K562 (cell line): ENCODE measurements at regions not wholly inside any gene's neighbourhood (a gene's known extent, or its start where the extent isn't known, plus 50 kb on each side); places are given as distances from the start of the nearest gene placed in this dataset.

Experiments
- ATAC-seq: fragments of 200-7000 bp; cut with Tn5 transposase; 3 replicates; pipeline ENCODE4 v1.9.1; 2020; ENCODE audit warnings: moderate library complexity
- BruUV-seq: library from RNA; stranded (reverse); fragments of 400-500 nt; replicated peaks from 2 replicates; lab custom pipeline; 2021; lab: Mats Ljungman, UMichigan
- CTCF ChIA-PET: fragments of 300-600 bp; formaldehyde crosslinking; extraction: SDS; loops from one replicate; lab custom pipeline; 2021; ENCODE audit warnings: low intra/inter-chr PET ratio; lab: Yijun Ruan, JAX
- POLR2A ChIA-PET: fragments of 300-600, 350-650 bp; sonication (Branson Sonifier 250); formaldehyde crosslinking; extraction: SDS; loops from one replicate; lab custom pipeline; 2021; ENCODE audit warnings: antibody characterized with exemption, inconsistent platforms; lab: Yijun Ruan, JAX
- DNase-seq, 4 experiments: peaks; one replicate each; pipeline versions ENCODE4 v3.0.0 to v3.0.0-alpha.2; 2011 to 2018; ENCODE audit warnings: low spot score in 3 of 4, mixed read lengths in 3 of 4; ENCODE audit errors: extremely low read depth in 1 of 4
- FAIRE-seq: peaks from 2 replicates; lab custom pipeline; 2011; peaks lifted over from hg19 to GRCh38; lab: Jason Lieb, UNC
- H2AFZ ChIP-seq: 2 replicates; pipeline ENCODE4 v1.6.0; 2011; ENCODE audit warnings: low read depth, low read length, control low read depth, inconsistent platforms
- H3K27ac ChIP-seq: fragments of 200-600 bp; 3 replicates; pipeline ENCODE4 v1.8.0; 2011; ENCODE audit warnings: low read depth, mild to moderate bottlenecking, control low read depth, inconsistent platforms, low read length, moderate library complexity, mixed read lengths; ENCODE audit errors: extremely low read depth
- H3K27me3 ChIP-seq, 2 experiments: fragments of 300-600 bp in 1 of 2; 2 replicates in 1 of 2; 3 replicates in 1 of 2; pipeline versions ENCODE4 v1.6.0 to v1.8.0; 2011; ENCODE audit warnings: inconsistent platforms in 2 of 2, low read length in 2 of 2, mild to moderate bottlenecking in 1 of 2, mixed read lengths in 1 of 2, moderate library complexity in 1 of 2; ENCODE audit not compliant: control insufficient read depth in 2 of 2, insufficient read depth in 2 of 2
- H3K36me3 ChIP-seq: fragments of 300-600 bp; 3 replicates; pipeline ENCODE4 v1.8.0; 2011; ENCODE audit warnings: mild to moderate bottlenecking, low read length, inconsistent platforms; ENCODE audit not compliant: control insufficient read depth, insufficient read depth
- H3K4me1 ChIP-seq, 2 experiments: fragments of 200-600 bp in 1 of 2; replicated peaks in 1 of 2; 2 replicates in 1 of 2; 3 replicates in 1 of 2; pipeline versions ENCODE4 v1.5.1 to v1.8.0; 2011; ENCODE audit warnings: inconsistent platforms in 2 of 2, low read length in 2 of 2, mild to moderate bottlenecking in 1 of 2, mixed read lengths in 1 of 2, moderate library complexity in 1 of 2; ENCODE audit not compliant: control insufficient read depth in 2 of 2, insufficient read depth in 2 of 2
- H3K4me2 ChIP-seq: 2 replicates; pipeline ENCODE4 v1.6.1; 2011; ENCODE audit warnings: low read length, control low read depth, inconsistent platforms, mixed read lengths; ENCODE audit not compliant: insufficient read depth
- H3K4me3 ChIP-seq: fragments of 200-600 bp; sonication (generic), shearing (Covaris generic); 2 replicates; pipeline ENCODE4 v1.5.1; 2016; ENCODE audit warnings: control low read depth, inconsistent platforms
- H3K79me2 ChIP-seq: fragments of 200-600 bp; 3 replicates; pipeline ENCODE4 v1.8.0; 2011; ENCODE audit warnings: low read length, inconsistent platforms; ENCODE audit not compliant: control insufficient read depth, insufficient read depth
- H3K9ac ChIP-seq, 2 experiments: 2 replicates each; pipeline versions ENCODE4 v1.6.0 to v1.6.1; 2011; ENCODE audit warnings: low read depth in 2 of 2, low read length in 2 of 2, control low read depth in 1 of 2, inconsistent platforms in 1 of 2, mild to moderate bottlenecking in 1 of 2, mixed read lengths in 1 of 2; ENCODE audit not compliant: insufficient read depth in 1 of 2
- H3K9me1 ChIP-seq: one replicate; pipeline ENCODE4 v1.6.0; 2011; ENCODE audit warnings: inconsistent platforms, mild to moderate bottlenecking, low read length, moderate library complexity; ENCODE audit not compliant: control insufficient read depth, insufficient read depth
- H3K9me3 ChIP-seq: replicated peaks from 2 replicates; pipeline ENCODE4 v1.5.1; 2011; ENCODE audit warnings: low read depth, low read length, inconsistent platforms; ENCODE audit not compliant: control insufficient read depth, insufficient read depth
- H4K20me1 ChIP-seq: replicated peaks from 2 replicates; pipeline ENCODE4 v1.6.1; 2011; ENCODE audit warnings: low read length, inconsistent platforms, mixed read lengths; ENCODE audit not compliant: control insufficient read depth, insufficient read depth
- BRD4 ChIP-seq: fragments of 200-600 bp; sonication (generic); IDR thresholded peaks from 2 replicates; pipeline ENCODE4 v1.6.1; 2017; ENCODE audit warnings: inconsistent platforms
- CHD1 ChIP-seq: fragments of 200-600 bp; sonication (generic); IDR thresholded peaks from one replicate; pipeline ENCODE4 v1.6.1; 2012; ENCODE audit warnings: mild to moderate bottlenecking, moderate library complexity, low read length, inconsistent platforms
- PHF20 ChIP-seq: fragments of 450-650 bp; IDR thresholded peaks from 2 replicates; pipeline ENCODE4 v1.6.1; 2018; ENCODE audit not compliant: partially characterized antibody
- SMAD3 ChIP-seq: fragments of 450-650 bp; formaldehyde crosslinking; conservative IDR thresholded peaks from 2 replicates; pipeline ENCODE4 v1.4.0; 2020; ENCODE audit warnings: mild to moderate bottlenecking
- SOX6 ChIP-seq: fragments of 450-650 bp; IDR thresholded peaks from 2 replicates; pipeline ENCODE4 v1.6.1; 2014; ENCODE audit warnings: mild to moderate bottlenecking
- TAF9B ChIP-seq: fragments of 450-650 bp; IDR thresholded peaks from 2 replicates; pipeline ENCODE4 v1.6.1; 2018; ENCODE audit warnings: mild to moderate bottlenecking; ENCODE audit not compliant: partially characterized antibody
- ZNF75A ChIP-seq: fragments of 450-650 bp; formaldehyde crosslinking; IDR thresholded peaks from 2 replicates; pipeline ENCODE4 v1.4.0; 2020; ENCODE audit warnings: mild to moderate bottlenecking
- WGBS: fragments of 100-300 bp; shearing (Covaris generic); methylation state at CpG from one replicate; pipeline ENCODE4 v1.1.6; 2016; ENCODE audit warnings: low coverage, mixed read lengths; ENCODE audit not compliant: insufficient coverage; ENCODE audit errors: missing lambda C conversion rate; 5-methylcytosine and 5-hydroxymethylcytosine counted together
- in situ Hi-C: fragments of 300-500 bp; cut with MboI; formaldehyde crosslinking; loops from 4 replicates; pipeline ENCODE4 v1.15.0; 2018; ENCODE audit warnings: inconsistent platforms, mixed read lengths
- intact Hi-C: fragments of 100-400 bp; cut with micrococcal nuclease; formaldehyde crosslinking; loops from 2 replicates; pipeline ENCODE4 v1.14.2; 2022
- TF ChIP-seq, protein P1 (sequence below): fragments of 250-450 bp; sonication (Bioruptor Pico); IDR thresholded peaks from 2 replicates; pipeline ENCODE4 v1.5.0; 2021; ENCODE audit warnings: mild to moderate bottlenecking, moderate library complexity

DNA sequence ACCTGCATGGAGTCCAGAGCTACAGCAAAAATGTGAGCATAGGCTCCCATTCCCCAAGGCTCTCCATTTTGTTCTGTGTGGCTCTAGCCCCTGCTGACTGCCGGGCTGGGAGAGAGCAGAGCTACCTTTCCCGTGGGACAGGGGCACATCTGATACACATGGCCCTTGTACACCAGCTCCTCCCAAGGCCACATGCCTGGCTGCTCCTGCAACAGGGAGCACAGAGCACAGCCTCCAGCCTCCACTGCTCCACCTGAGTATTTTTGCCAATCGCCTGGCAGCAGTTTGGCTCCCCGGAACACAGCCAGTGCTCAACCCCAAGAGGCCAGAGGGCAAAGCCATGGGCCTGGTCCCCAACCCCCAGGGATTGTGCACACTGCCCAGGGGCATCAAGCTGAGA, 146.5 kb downstream of the CHD1L start:
- FAIRE-seq: no peak

More for the DNA sequence above, 146.5 kb downstream of the CHD1L start:
- ChIA-PET CTCF (interaction anchor here (1.6 kb wide), 1 partner anchor 115 kb away, joined by 4 read pairs; no protein-coding TSS in a partner anchor), POLR2A (interaction anchor here (1.0 to 2.5 kb wide), 2 partner anchors 11 to 115 kb away, joined by 4 to 17 read pairs; no protein-coding TSS in a partner anchor)
- Histone ChIP-seq H3K79me2 (no peaks in the 10 kb centered on the region), H3K4me2 (no peak overlapping the region), H2AFZ (peak overlapping the region; percentile 77), H3K36me3 (no peaks in the 10 kb centered on the region), H3K27me3 (no peaks in the 10 kb centered on the region), H3K9ac (peak overlapping the region in 1 of 2 experiments; percentile 70; a peak in 2 of 4 replicates), H3K4me1 (peaks cover 0 to 9% of the 10 kb centered on the region in 2 experiments; a peak in 2 of 5 replicates), H4K20me1 (no peaks in the 10 kb centered on the region), H3K9me3 (no peaks in the 10 kb centered on the region), H3K27ac (no peak overlapping the region), H3K4me3 (no peak overlapping the region), H3K9me1 (no peaks in the 10 kb centered on the region)
- DNase-seq (no peak), ATAC-seq (peak; percentile 48; the same call in 2 of the 3 replicates)
- in situ Hi-C loops: loop anchor here (5.0 kb wide), 1 partner anchor 117 kb away; no protein-coding TSS in a partner anchor
- intact Hi-C loops: no loop called here
- WGBS: 18% methylated on average over 3 of the region's 4 CpGs
- BruUV-seq: no TSS peak
- TF ChIP-seq BRD4 (no peak), SMAD3 (CRISPR knock-in tag) (no peak), PHF20 (no peak), ZNF75A (CRISPR knock-in tag) (no peak), TAF9B (no peak), CHD1 (no peak), SOX6 (no peak)
- TF ChIP-seq, protein P1, sequence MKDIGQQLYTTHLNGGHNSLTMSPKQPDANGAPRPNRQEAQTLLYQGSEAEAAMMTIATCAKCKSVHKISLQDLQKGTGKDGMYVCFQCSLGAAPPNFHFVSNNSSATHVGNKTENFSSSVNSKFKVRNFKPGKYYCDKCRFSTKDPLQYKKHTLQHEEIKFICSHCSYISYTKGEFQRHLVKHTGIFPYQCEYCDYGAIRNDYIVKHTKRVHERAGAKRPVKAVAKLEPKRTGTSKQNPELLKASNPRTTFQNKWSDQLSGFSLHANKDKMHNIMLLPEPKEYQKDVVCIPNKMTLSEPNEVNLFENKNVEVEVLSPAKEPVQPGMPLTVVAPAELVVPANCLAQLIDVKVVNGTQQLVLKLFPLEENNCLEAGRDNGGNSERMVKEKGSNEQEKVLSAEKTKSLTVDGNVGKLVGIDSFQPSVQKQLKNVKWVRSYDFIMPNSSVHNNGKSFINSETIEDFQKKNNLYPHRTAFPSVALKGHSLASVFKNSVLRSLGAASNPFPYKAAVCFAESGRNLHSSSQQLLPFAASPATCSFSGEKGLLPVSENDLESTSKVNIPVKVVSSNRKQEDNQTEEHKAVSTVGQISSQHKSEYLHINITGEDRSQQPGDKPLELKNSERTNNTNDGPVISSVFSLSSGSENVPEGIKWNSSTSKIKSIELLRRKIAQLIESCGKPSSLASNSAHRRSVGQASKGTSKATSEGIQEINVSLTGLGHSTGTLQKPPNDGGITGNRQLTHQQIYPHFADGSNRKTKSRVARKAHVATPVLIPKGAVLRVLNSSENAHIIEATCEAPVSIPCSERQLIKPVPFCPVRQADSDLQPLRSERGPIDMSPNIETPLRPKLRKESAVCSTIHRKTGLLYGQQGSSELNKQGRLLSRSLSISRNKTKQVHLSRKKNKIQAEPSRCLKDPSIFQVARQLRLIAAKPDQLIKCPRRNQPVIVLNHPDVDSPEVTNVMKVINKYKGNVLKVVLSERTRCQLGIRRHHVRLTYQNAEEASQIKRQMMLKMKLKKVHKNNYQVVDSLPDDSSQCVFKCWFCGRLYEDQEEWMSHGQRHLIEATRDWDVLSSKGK (CRISPR knock-in tag): no peak
